Bronchial epithelial cell (primary cell): ENCODE measurements at regions not wholly inside any gene's neighbourhood (a gene's known extent, or its start where the extent isn't known, plus 50 kb on each side); places are given as distances from the start of the nearest gene placed in this dataset.

Experiments
- DNase-seq: peaks from one replicate; pipeline ENCODE4 v3.0.0-alpha.2; 2010; ENCODE audit warnings: low read depth
- FAIRE-seq: peaks from 2 replicates; lab custom pipeline; 2011; peaks lifted over from hg19 to GRCh38; lab: Jason Lieb, UNC
- H3K27me3 ChIP-seq: 2 replicates; pipeline ENCODE4 v1.5.1; 2011; ENCODE audit warnings: low read length; ENCODE audit not compliant: control insufficient read depth, insufficient read depth
- H3K36me3 ChIP-seq: 2 replicates; pipeline ENCODE4 v1.5.1; 2011; ENCODE audit warnings: low read length; ENCODE audit not compliant: control insufficient read depth, insufficient read depth
- H3K4me3 ChIP-seq: 2 replicates; pipeline ENCODE4 v1.5.1; 2011; ENCODE audit warnings: mild to moderate bottlenecking, low read depth, low read length, control low read depth
- CTCF ChIP-seq: IDR thresholded peaks from 2 replicates; pipeline ENCODE4 v1.5.1; 2011; ENCODE audit warnings: mild to moderate bottlenecking, moderate library complexity, low read length, control low read depth, inconsistent platforms; ENCODE audit not compliant: insufficient read depth, severe bottlenecking

GRCh38 chr2:143960177-143960576 lies 559.7 kb downstream of the ZEB2 start:
- no peak for TF ChIP-seq CTCF
- H3K27me3 ChIP-seq = no peaks in the 10 kb centered on the region
- H3K36me3 ChIP-seq = no peaks in the 10 kb centered on the region
- no peak overlapping the region for H3K4me3 ChIP-seq
- FAIRE-seq = no peak
- peak; percentile 41 for DNase-seq

DNA sequence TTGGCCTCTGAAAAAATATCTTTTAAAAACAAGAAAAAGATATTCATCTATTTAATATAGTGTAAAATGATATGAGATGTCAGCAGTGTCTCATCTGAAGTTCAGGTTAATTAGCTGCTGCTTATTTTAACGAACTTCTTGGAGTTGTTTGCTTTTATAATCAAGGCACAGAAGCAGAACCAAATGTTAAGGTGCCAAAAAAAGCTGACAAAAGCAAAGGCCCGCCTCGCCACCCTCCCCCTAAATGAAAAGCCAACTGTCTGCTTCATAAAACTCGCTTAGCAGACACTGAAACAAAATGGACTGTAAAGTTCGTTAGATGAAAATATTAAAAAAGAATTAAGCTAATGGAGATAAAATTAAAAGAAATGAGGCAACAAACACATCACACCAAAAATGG lies 562.6 kb downstream of the ZEB2 start:
- no peak for TF ChIP-seq CTCF
- DNase-seq (no peak), FAIRE-seq (no peak)
- Histone ChIP-seq H3K36me3 (no peaks in the 10 kb centered on the region), H3K4me3 (no peak overlapping the region), H3K27me3 (no peaks in the 10 kb centered on the region)

GRCh38 chr2:143955401-143956065 lies 564.4 kb downstream of the ZEB2 start:
- H3K27me3 ChIP-seq = no peaks in the 10 kb centered on the region
- no peaks in the 10 kb centered on the region for H3K36me3 ChIP-seq
- FAIRE-seq (no peak), DNase-seq (peak; percentile 34)
- no peak overlapping the region for H3K4me3 ChIP-seq
- no peak for TF ChIP-seq CTCF

- Histone ChIP-seq H3K36me3 (no peaks in the 10 kb centered on the region), H3K4me3 (no peak overlapping the region), H3K27me3 (no peaks in the 10 kb centered on the region)
- DNase-seq (no peak), FAIRE-seq (no peak)
- TF ChIP-seq CTCF = no peak
Measured at GRCh38 chr2:143954844-143955243, 565.1 kb downstream of the ZEB2 start.

- no peaks in the 10 kb centered on the region for H3K36me3 ChIP-seq
- DNase-seq = no peak
Measured at GRCh38 chr2:143954186-143954585, 565.7 kb downstream of the ZEB2 start.

More at GRCh38 chr2:143954186-143954585, 565.7 kb downstream of the ZEB2 start:
- Histone ChIP-seq H3K27me3 (no peaks in the 10 kb centered on the region), H3K4me3 (no peak overlapping the region)
- TF ChIP-seq CTCF = no peak
- FAIRE-seq = no peak
